AG09319 (cell line): ENCODE measurements at regions not wholly inside any gene's neighbourhood (a gene's known extent, or its start where the extent isn't known, plus 50 kb on each side); places are given as distances from the start of the nearest gene placed in this dataset.

Source experiments
- DNase-seq: peaks from one replicate; pipeline ENCODE4 v3.0.0-alpha.2; 2010; ENCODE audit warnings: low read depth; ENCODE audit errors: extremely low read depth
- CTCF ChIP-seq: IDR thresholded peaks from 2 replicates; pipeline ENCODE4 v1.5.1; 2011; ENCODE audit warnings: low read depth, mild to moderate bottlenecking, inconsistent platforms, low read length, moderate library complexity

- no peak for DNase-seq
- no peak for TF ChIP-seq CTCF
Observed at GRCh38 chr13:26989957-26990713, 181.5 kb downstream of the USP12 start.

- DNase-seq: no peak
- no peak for TF ChIP-seq CTCF
Observed at GRCh38 chr13:26989261-26989956, 182.2 kb downstream of the USP12 start.

GRCh38 chr13:26988059-26988769 lies 183.4 kb downstream of the USP12 start:
- TF ChIP-seq CTCF: no peak
- no peak for DNase-seq

GRCh38 chr13:26987486-26988013 lies 184.1 kb downstream of the USP12 start:
- no peak for DNase-seq
- TF ChIP-seq CTCF: no peak

- peak; percentile 69 for TF ChIP-seq CTCF
- peak; percentile 57 for DNase-seq
Observed at GRCh38 chr13:26985285-26985878, 186.2 kb downstream of the USP12 start.

- no peak for DNase-seq
Observed at GRCh38 chr13:26984337-26984736, 187.3 kb downstream of the USP12 start.

More at GRCh38 chr13:26984337-26984736, 187.3 kb downstream of the USP12 start:
- no peak for TF ChIP-seq CTCF
